GM12878 (cell line): ENCODE measurements at regions not wholly inside any gene's neighbourhood (a gene's known extent, or its start where the extent isn't known, plus 50 kb on each side); places are given as distances from the start of the nearest gene placed in this dataset.

Source experiments
- ATAC-seq: fragments of 200-7000 bp; cut with Tn5 transposase; 3 replicates; pipeline ENCODE4 v1.9.1; 2020; ENCODE audit warnings: mild to moderate bottlenecking, moderate library complexity
- BruUV-seq: library from RNA; stranded (reverse); fragments of 400-500 nt; replicated peaks from 2 replicates; lab custom pipeline; 2021; lab: Mats Ljungman, UMichigan
- CTCF ChIA-PET: fragments of 300-600 bp; sonication (Branson Sonifier 250); formaldehyde crosslinking; extraction: SDS; loops from one replicate; lab custom pipeline; 2021; ENCODE audit warnings: inconsistent platforms; lab: Yijun Ruan, JAX
- POLR2A ChIA-PET: fragments of 350-600 bp; formaldehyde crosslinking; extraction: SDS; loops from one replicate; lab custom pipeline; 2021; ENCODE audit warnings: inconsistent platforms; lab: Charles Lee
- RAD21 ChIA-PET: fragments of 300-600 bp; sonication (Branson Sonifier 250); formaldehyde crosslinking; loops from one replicate; lab custom pipeline; 2023; ENCODE audit warnings: antibody characterized with exemption; ENCODE audit not compliant: unreplicated experiment; lab: Charles Lee
- SMC1A ChIA-PET: fragments of 300-600 bp; sonication (Branson Sonifier 250); formaldehyde crosslinking; loops from one replicate; lab custom pipeline; 2023; ENCODE audit not compliant: unreplicated experiment, uncharacterized antibody; lab: Charles Lee
- DNase-seq: peaks from one replicate; pipeline ENCODE4 v3.0.0-alpha.2; 2011; ENCODE audit warnings: low read depth, low spot score
- FAIRE-seq: peaks from 3 replicates; lab custom pipeline; 2011; peaks lifted over from hg19 to GRCh38; lab: Jason Lieb, UNC
- H2AFZ ChIP-seq: 2 replicates; pipeline ENCODE4 v1.6.0; 2011; ENCODE audit warnings: low read depth, low read length, control low read depth; ENCODE audit not compliant: control insufficient read depth
- H3K27ac ChIP-seq: 2 replicates; pipeline ENCODE4 v1.5.1; 2011; ENCODE audit warnings: control low read depth; ENCODE audit not compliant: control insufficient read depth, insufficient read depth
- H3K27me3 ChIP-seq, 2 experiments: replicated peaks in 1 of 2; 2 replicates each; pipeline versions ENCODE4 v1.6.0 to v1.6.1; 2011; ENCODE audit warnings: low read length in 1 of 2; ENCODE audit not compliant: control insufficient read depth in 2 of 2, insufficient read depth in 2 of 2
- H3K36me3 ChIP-seq, 2 experiments: 2 replicates each; pipeline ENCODE4 v1.5.1; 2011; ENCODE audit warnings: low read length in 1 of 2; ENCODE audit not compliant: control insufficient read depth in 2 of 2, insufficient read depth in 2 of 2
- H3K4me1 ChIP-seq: 2 replicates; pipeline ENCODE4 v1.6.1; 2011; ENCODE audit warnings: mild to moderate bottlenecking, low read length, moderate library complexity, mixed read lengths; ENCODE audit not compliant: control insufficient read depth, insufficient read depth
- H3K4me2 ChIP-seq: 2 replicates; pipeline ENCODE4 v1.6.0; 2011; ENCODE audit warnings: control low read depth; ENCODE audit not compliant: control insufficient read depth, insufficient read depth
- H3K4me3 ChIP-seq: fragments of 200-600 bp; sonication (generic); 2 replicates; pipeline ENCODE4 v1.5.1; 2016
- H3K79me2 ChIP-seq: 2 replicates; pipeline ENCODE4 v1.6.0; 2011; ENCODE audit warnings: low read length; ENCODE audit not compliant: control insufficient read depth, insufficient read depth
- H3K9ac ChIP-seq: 2 replicates; pipeline ENCODE4 v1.8.0; 2011; ENCODE audit warnings: low read length, control low read depth, mixed read lengths; ENCODE audit not compliant: control insufficient read depth, insufficient read depth
- H3K9me3 ChIP-seq: replicated peaks from 3 replicates; pipeline ENCODE4 v1.5.1; 2011; ENCODE audit warnings: mild to moderate bottlenecking, low read length; ENCODE audit not compliant: control insufficient read depth, insufficient read depth
- H4K20me1 ChIP-seq: 2 replicates; pipeline ENCODE4 v1.6.0; 2011; ENCODE audit not compliant: control insufficient read depth, insufficient read depth
- BCLAF1 ChIP-seq: fragments of 450-650 bp; IDR thresholded peaks from 2 replicates; pipeline ENCODE4 v1.6.1; 2017; ENCODE audit warnings: antibody characterized with exemption, mild to moderate bottlenecking, moderate library complexity
- MXI1 ChIP-seq: fragments of 150-350 bp; IDR thresholded peaks from 2 replicates; pipeline ENCODE4 v1.6.1; 2011; ENCODE audit warnings: low read depth, mild to moderate bottlenecking, inconsistent platforms, low read length, improper control_type of control experiment
- RAD51 ChIP-seq: fragments of 450-650 bp; IDR thresholded peaks from 2 replicates; pipeline ENCODE4 v1.6.1; 2016; ENCODE audit warnings: moderate library complexity, mild to moderate bottlenecking, inconsistent platforms
- YBX1 ChIP-seq: fragments of 450-650 bp; IDR thresholded peaks from 2 replicates; pipeline ENCODE4 v1.6.1; 2016; ENCODE audit warnings: antibody characterized with exemption
- WGBS: methylation state at CpG from one replicate; pipeline ENCODE4 v1.1.6; 2016; ENCODE audit warnings: low lambda C conversion rate; ENCODE audit not compliant: insufficient replicate concordance, insufficient coverage; ENCODE audit errors: missing lambda C conversion rate; 5-methylcytosine and 5-hydroxymethylcytosine counted together
- in situ Hi-C: fragments of 300-500 bp; cut with MboI; formaldehyde crosslinking; loops from 9 replicates; pipeline ENCODE4 v1.14.3; 2018; ENCODE audit warnings: mixed read lengths
- intact Hi-C: fragments of 100-400 bp; cut with micrococcal nuclease; formaldehyde crosslinking; loops from one replicate; pipeline ENCODE4 v1.14.2; 2022; ENCODE audit not compliant: unreplicated experiment
- TF ChIP-seq, protein P1 (sequence below): fragments of 450-650 bp; IDR thresholded peaks from 2 replicates; pipeline ENCODE4 v1.6.1; 2017; ENCODE audit warnings: mild to moderate bottlenecking, low read depth, inconsistent platforms; ENCODE audit not compliant: poor library complexity, severe bottlenecking
- TF ChIP-seq, protein P2 (sequence below): fragments of 450-650 bp; formaldehyde crosslinking; IDR thresholded peaks from 2 replicates; pipeline ENCODE4 v1.5.0; 2022; ENCODE audit warnings: mild to moderate bottlenecking, missing genetic modification characterization

DNA sequence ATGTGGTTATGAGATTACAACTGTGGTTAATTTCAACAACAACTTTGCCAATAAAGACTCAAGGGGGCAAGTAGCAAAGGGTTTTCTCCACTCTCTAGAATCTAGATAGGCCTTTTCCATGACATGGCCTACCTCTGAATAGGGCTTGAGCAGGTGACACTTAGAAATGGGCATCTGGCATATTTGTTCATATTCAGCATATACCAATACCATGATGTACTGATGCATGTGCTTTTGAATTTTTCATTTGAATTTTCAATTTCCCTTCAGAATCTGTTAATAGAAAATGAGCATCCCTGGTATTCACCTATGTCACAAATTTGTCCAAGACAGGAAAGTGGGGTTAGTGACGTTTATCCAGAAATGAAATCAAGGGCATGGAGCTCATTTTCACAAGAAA lies 757.5 kb upstream of the NRSN1 start (continued):
- TF ChIP-seq, protein P1, sequence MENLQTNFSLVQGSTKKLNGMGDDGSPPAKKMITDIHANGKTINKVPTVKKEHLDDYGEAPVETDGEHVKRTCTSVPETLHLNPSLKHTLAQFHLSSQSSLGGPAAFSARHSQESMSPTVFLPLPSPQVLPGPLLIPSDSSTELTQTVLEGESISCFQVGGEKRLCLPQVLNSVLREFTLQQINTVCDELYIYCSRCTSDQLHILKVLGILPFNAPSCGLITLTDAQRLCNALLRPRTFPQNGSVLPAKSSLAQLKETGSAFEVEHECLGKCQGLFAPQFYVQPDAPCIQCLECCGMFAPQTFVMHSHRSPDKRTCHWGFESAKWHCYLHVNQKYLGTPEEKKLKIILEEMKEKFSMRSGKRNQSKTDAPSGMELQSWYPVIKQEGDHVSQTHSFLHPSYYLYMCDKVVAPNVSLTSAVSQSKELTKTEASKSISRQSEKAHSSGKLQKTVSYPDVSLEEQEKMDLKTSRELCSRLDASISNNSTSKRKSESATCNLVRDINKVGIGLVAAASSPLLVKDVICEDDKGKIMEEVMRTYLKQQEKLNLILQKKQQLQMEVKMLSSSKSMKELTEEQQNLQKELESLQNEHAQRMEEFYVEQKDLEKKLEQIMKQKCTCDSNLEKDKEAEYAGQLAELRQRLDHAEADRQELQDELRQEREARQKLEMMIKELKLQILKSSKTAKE, result no peak

GRCh38 chr6:23370051-23370450 lies 756.0 kb upstream of the NRSN1 start:
- ChIA-PET SMC1A (no interaction called here), RAD21 (no interaction called here), CTCF (no interaction called here), POLR2A (no interaction called here)
- no peaks in the 10 kb centered on the region for H3K36me3 ChIP-seq
- TF ChIP-seq RAD51, result no peak
- no peak for TF ChIP-seq MXI1
- no peak for TF ChIP-seq YBX1
- no peak for TF ChIP-seq BCLAF1
- TF ChIP-seq, protein P2, sequence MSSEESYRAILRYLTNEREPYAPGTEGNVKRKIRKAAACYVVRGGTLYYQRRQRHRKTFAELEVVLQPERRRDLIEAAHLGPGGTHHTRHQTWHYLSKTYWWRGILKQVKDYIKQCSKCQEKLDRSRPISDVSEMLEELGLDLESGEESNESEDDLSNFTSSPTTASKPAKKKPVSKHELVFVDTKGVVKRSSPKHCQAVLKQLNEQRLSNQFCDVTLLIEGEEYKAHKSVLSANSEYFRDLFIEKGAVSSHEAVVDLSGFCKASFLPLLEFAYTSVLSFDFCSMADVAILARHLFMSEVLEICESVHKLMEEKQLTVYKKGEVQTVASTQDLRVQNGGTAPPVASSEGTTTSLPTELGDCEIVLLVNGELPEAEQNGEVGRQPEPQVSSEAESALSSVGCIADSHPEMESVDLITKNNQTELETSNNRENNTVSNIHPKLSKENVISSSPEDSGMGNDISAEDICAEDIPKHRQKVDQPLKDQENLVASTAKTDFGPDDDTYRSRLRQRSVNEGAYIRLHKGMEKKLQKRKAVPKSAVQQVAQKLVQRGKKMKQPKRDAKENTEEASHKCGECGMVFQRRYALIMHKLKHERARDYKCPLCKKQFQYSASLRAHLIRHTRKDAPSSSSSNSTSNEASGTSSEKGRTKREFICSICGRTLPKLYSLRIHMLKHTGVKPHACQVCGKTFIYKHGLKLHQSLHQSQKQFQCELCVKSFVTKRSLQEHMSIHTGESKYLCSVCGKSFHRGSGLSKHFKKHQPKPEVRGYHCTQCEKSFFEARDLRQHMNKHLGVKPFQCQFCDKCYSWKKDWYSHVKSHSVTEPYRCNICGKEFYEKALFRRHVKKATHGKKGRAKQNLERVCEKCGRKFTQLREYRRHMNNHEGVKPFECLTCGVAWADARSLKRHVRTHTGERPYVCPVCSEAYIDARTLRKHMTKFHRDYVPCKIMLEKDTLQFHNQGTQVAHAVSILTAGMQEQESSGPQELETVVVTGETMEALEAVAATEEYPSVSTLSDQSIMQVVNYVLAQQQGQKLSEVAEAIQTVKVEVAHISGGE (CRISPR knock-in tag), result no peak
- no peak overlapping the region for H3K4me3 ChIP-seq
- H3K4me2 ChIP-seq, result no peak overlapping the region
- no peak overlapping the region for H3K9ac ChIP-seq
- no peaks in the 10 kb centered on the region for H3K4me1 ChIP-seq
- no peaks in the 10 kb centered on the region for H3K79me2 ChIP-seq
- DNase-seq (no peak), ATAC-seq (no peak), FAIRE-seq (no peak)
- in situ Hi-C loops (no loop called here), intact Hi-C loops (no loop called here)
- H2AFZ ChIP-seq, result no peak overlapping the region
- H3K9me3 ChIP-seq, result no peaks in the 10 kb centered on the region
- WGBS, result 38% methylated on average over 4 of the region's 4 CpGs
- H4K20me1 ChIP-seq, result no peaks in the 10 kb centered on the region
- BruUV-seq, result no TSS peak
- H3K27ac ChIP-seq, result no peak overlapping the region
- H3K27me3 ChIP-seq, result no peaks in the 10 kb centered on the region
